OCI-LY1 (cell line): ENCODE measurements at regions not wholly inside any gene's neighbourhood (a gene's known extent, or its start where the extent isn't known, plus 50 kb on each side); places are given as distances from the start of the nearest gene placed in this dataset.

Experiments
- H2AFZ ChIP-seq: fragments of 200-600 bp; sonication (generic), shearing (Covaris generic); 2 replicates; pipeline ENCODE4 v1.6.0; 2014; ENCODE audit warnings: antibody characterized with exemption, mild to moderate bottlenecking, low read length
- H3F3A ChIP-seq: fragments of 200-600 bp; sonication (generic), shearing (Covaris generic); 2 replicates; pipeline ENCODE4 v1.6.0; 2014; ENCODE audit warnings: mild to moderate bottlenecking, antibody characterized with exemption, low read length, moderate library complexity; ENCODE audit not compliant: insufficient read depth
- H3K27ac ChIP-seq: fragments of 200-600 bp; sonication (generic); 2 replicates; pipeline ENCODE4 v1.5.1; 2014; ENCODE audit warnings: low read length, mixed run types, mild to moderate bottlenecking, low read depth; ENCODE audit not compliant: poor library complexity, severe bottlenecking
- H3K27me3 ChIP-seq: fragments of 200-600 bp; sonication (generic); 2 replicates; pipeline ENCODE4 v1.6.0; 2014; ENCODE audit warnings: antibody characterized with exemption, mild to moderate bottlenecking, low read length, moderate library complexity; ENCODE audit not compliant: insufficient read depth
- H3K36me3 ChIP-seq: fragments of 200-600 bp; sonication (generic); 2 replicates; pipeline ENCODE4 v1.6.1; 2014; ENCODE audit warnings: mild to moderate bottlenecking, antibody characterized with exemption, low read length, moderate library complexity, mixed read lengths; ENCODE audit not compliant: insufficient read depth
- H3K4me1 ChIP-seq: fragments of 200-600 bp; sonication (generic); 2 replicates; pipeline ENCODE4 v1.5.1; 2014; ENCODE audit warnings: mild to moderate bottlenecking, low read length, moderate library complexity; ENCODE audit not compliant: insufficient read depth, severe bottlenecking
- H3K4me2 ChIP-seq: fragments of 200-600 bp; sonication (generic), shearing (Covaris generic); 2 replicates; pipeline ENCODE4 v1.6.1; 2014; ENCODE audit warnings: low read length
- H3K4me3 ChIP-seq: fragments of 200-600 bp; sonication (generic); 2 replicates; pipeline ENCODE4 v1.5.1; 2014; ENCODE audit warnings: low read length, low read depth, mild to moderate bottlenecking, mixed read lengths; ENCODE audit not compliant: poor library complexity, severe bottlenecking
- H3K79me2 ChIP-seq: fragments of 200-600 bp; shearing (Covaris generic); 2 replicates; pipeline ENCODE4 v1.6.1; 2016; ENCODE audit warnings: mixed run types, low read length, mixed read lengths; ENCODE audit not compliant: insufficient read depth
- H3K9ac ChIP-seq: fragments of 200-600 bp; sonication (generic), shearing (Covaris generic); 2 replicates; pipeline ENCODE4 v1.6.1; 2014; ENCODE audit warnings: mild to moderate bottlenecking, low read length, mixed read lengths
- H3K9me2 ChIP-seq: fragments of 200-600 bp; sonication (generic), shearing (Covaris generic); 2 replicates; pipeline ENCODE4 v1.6.1; 2014; ENCODE audit warnings: low read depth, mild to moderate bottlenecking, low read length, mixed read lengths
- H3K9me3 ChIP-seq: fragments of 200-600 bp; shearing (Covaris generic); 2 replicates; pipeline ENCODE4 v1.6.1; 2014; ENCODE audit warnings: low read length, mixed read lengths
- H4K20me1 ChIP-seq: fragments of 200-600 bp; sonication (generic), shearing (Covaris generic); 2 replicates; pipeline ENCODE4 v1.6.0; 2016; ENCODE audit warnings: mild to moderate bottlenecking, low read length; ENCODE audit not compliant: insufficient read depth
- EZH2 ChIP-seq: fragments of 200-600 bp; sonication (generic), shearing (Covaris generic); IDR thresholded peaks from 2 replicates; pipeline ENCODE4 v1.8.0; 2017; ENCODE audit warnings: borderline replicate concordance, mixed run types, mild to moderate bottlenecking, antibody characterized with exemption, low read length, moderate library complexity, mixed read lengths
- TF ChIP-seq, protein P1 (sequence below): fragments of 200-600 bp; sonication (generic), shearing (Covaris generic); IDR thresholded peaks from 2 replicates; pipeline ENCODE4 v1.5.1; 2017; ENCODE audit warnings: mild to moderate bottlenecking, antibody characterized with exemption, low read length, moderate library complexity, mixed read lengths

DNA sequence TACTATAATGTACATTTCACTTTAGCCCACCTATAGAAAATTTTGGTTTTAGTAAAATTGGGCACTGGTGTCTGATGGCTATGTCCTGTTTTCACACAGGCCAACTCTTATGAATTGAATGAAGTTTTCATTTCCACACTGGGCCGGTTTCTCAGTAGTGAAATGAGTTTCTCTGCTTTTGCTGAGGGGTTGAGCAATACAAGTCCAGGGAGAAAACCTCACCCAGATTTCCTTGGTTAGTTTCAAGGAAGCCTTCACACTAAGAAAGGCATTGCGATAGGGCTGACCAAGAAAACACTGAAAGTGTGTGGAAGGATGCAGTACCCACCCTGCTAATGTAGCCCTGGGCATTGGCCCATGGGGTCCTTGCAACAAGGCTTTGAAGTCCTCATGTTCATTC lies 331.5 kb upstream of the CFAP20DC start:
- no peak overlapping the region for H3K4me2 ChIP-seq
- no peak overlapping the region for H3K27ac ChIP-seq

GRCh38 chr3:59380146-59380545 lies 330.3 kb upstream of the CFAP20DC start:
- Histone ChIP-seq H3F3A (no peaks in the 10 kb centered on the region), H3K9me3 (no peaks in the 10 kb centered on the region), H3K4me3 (no peak overlapping the region), H3K9me2 (no peaks in the 10 kb centered on the region), H3K4me2 (no peak overlapping the region), H3K79me2 (no peaks in the 10 kb centered on the region), H3K4me1 (peaks cover under 1% of the 10 kb centered on the region), H3K27ac (no peak overlapping the region), H3K36me3 (no peaks in the 10 kb centered on the region), H2AFZ (no peak overlapping the region), H3K27me3 (no peaks in the 10 kb centered on the region), H4K20me1 (no peaks in the 10 kb centered on the region), H3K9ac (no peak overlapping the region)
- no peak for TF ChIP-seq EZH2
- TF ChIP-seq, protein P1, sequence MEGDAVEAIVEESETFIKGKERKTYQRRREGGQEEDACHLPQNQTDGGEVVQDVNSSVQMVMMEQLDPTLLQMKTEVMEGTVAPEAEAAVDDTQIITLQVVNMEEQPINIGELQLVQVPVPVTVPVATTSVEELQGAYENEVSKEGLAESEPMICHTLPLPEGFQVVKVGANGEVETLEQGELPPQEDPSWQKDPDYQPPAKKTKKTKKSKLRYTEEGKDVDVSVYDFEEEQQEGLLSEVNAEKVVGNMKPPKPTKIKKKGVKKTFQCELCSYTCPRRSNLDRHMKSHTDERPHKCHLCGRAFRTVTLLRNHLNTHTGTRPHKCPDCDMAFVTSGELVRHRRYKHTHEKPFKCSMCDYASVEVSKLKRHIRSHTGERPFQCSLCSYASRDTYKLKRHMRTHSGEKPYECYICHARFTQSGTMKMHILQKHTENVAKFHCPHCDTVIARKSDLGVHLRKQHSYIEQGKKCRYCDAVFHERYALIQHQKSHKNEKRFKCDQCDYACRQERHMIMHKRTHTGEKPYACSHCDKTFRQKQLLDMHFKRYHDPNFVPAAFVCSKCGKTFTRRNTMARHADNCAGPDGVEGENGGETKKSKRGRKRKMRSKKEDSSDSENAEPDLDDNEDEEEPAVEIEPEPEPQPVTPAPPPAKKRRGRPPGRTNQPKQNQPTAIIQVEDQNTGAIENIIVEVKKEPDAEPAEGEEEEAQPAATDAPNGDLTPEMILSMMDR: no peak

More for the DNA sequence above, 331.5 kb upstream of the CFAP20DC start:
- Histone ChIP-seq H3K79me2 (no peaks in the 10 kb centered on the region), H3K27me3 (no peaks in the 10 kb centered on the region), H4K20me1 (no peaks in the 10 kb centered on the region), H3K9ac (no peak overlapping the region), H2AFZ (no peak overlapping the region), H3K36me3 (no peaks in the 10 kb centered on the region), H3F3A (no peaks in the 10 kb centered on the region), H3K9me3 (no peaks in the 10 kb centered on the region), H3K9me2 (no peaks in the 10 kb centered on the region), H3K4me3 (no peak overlapping the region), H3K4me1 (no peaks in the 10 kb centered on the region)
- TF ChIP-seq, protein P1: no peak
- TF ChIP-seq EZH2: no peak

DNA sequence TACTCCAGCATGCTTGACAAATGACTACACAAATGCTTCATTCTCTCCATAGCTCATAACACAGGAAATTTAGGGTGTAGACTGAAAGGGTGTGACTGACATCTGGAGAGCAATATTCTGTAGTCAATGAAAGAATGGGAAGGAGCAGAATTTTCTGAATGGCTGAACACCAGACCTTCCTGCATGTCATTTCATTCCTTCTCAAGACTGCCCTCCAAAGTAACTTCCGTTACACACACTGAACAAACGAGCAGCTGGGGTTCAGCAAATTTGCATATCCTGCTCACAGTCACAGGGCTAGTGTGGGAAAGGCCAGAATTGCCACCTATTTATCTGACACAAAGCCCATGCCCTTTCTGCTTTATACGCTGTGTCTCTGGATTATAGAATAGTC lies 325.0 kb upstream of the CFAP20DC start:
- Histone ChIP-seq H3F3A (no peaks in the 10 kb centered on the region), H3K27ac (no peak overlapping the region), H3K79me2 (no peaks in the 10 kb centered on the region), H3K27me3 (no peaks in the 10 kb centered on the region), H3K9me2 (no peaks in the 10 kb centered on the region), H2AFZ (no peak overlapping the region), H3K4me1 (peaks cover 8% of the 10 kb centered on the region), H3K9me3 (no peaks in the 10 kb centered on the region), H4K20me1 (no peaks in the 10 kb centered on the region), H3K36me3 (no peaks in the 10 kb centered on the region), H3K9ac (no peak overlapping the region), H3K4me2 (no peak overlapping the region), H3K4me3 (no peak overlapping the region)
- TF ChIP-seq EZH2: no peak
- TF ChIP-seq, protein P1: no peak
